NCI-H748 treated with DMSO at 0.1 percent for 48 hours (cell line): ENCODE measurements at regions not wholly inside any gene's neighbourhood (a gene's known extent, or its start where the extent isn't known, plus 50 kb on each side); places are given as distances from the start of the nearest gene placed in this dataset.

Experiments
- DNase-seq: peaks from one replicate; lab custom pipeline; 2025; lab: John Stamatoyannopoulos, UW

DNA sequence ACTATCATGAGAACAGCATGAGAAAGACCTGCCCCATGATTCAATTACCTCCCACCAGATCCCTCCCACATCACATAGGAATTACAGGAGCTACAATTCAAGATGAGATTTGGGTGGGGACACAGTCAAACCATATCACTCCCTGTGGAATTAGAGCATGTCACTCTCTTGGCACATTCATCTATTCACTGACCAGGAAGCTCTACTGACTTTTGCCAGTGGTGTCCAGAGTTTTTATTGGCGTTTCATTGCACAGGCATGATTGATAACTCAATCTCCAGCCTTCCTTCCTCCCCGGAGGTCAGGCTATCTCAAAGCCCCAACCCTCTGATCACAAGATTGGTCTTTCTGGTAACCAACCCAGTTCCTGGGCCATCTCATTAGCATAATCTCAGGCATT, 478.9 kb upstream of the NRP1 start:
- no peak for DNase-seq

DNA sequence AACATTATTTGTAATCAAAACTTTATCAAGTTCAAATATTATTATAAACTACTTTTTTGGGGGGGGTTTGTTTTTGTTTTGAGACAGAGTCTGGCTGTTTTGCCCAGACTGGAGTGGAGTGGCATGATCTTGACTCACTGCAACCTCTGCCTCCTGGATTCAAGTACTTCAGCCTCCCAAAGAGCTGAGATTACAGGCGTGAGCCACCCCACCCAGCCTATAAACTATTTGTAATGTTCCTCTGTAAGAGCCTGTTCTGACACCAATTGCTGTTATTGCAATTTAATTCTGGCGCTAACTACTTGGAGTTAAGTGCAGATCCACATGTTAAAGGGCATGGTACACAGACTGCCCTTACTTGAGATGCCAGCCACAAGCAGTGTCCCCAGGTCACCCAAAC, 478.1 kb upstream of the NRP1 start:
- no peak for DNase-seq

DNA sequence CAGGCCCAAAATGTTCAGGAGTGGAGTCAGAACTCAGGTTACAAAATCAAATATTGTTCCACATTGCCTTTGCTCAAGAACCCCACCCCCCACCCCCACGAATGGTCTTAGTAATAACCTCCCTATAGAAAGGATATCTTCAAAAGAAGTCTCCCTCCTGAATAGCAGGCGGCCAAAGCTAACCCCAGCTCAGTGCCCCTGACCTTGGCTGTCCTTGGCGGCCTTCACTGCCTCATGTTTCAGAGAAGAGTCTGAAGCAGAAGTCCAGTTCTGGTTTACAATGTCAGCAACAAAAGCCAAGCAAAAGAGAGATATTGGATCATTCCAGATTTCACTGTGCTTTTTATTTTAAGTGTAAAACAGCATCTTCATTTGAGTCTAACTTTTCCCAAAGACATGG, 476.5 kb upstream of the NRP1 start:
- no peak for DNase-seq

DNA sequence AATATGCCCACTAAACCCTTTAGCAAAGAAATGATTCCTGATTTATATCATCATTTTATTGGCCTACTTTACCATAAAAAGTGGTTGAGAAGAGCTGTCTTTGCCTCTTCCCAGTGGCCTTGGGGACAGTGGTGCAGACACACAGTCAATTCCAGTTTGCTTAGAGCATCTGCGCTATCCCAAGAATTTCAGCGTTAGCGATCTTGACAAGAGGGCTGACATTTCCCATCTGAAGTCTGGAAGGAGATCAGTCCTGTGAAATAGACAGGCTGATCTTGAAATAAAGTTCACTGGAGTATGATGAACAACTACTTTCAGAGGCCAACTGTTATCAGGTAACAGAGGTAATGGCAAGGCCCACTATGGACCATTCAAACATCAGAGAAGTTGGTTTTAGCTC, 475.3 kb upstream of the NRP1 start:
- DNase-seq = no peak

DNA sequence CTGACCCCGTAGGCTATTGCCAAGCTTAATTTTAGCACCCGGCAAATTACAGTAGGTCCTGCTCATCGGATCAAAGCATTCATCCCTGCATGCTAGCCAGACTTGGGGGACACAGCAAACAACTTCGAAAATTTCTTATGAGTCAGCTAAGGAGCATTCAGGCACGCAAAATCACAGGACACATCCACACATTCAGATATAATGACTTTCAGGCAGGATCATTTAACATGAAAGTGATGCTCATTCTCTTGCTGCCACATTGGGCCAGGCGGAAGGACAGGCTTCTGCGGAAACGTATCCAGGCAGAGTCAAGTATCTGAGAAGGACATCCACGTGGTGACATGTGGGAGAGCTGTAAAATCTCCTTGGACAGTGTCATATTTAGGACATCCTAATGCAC, 474.0 kb upstream of the NRP1 start:
- DNase-seq = no peak

DNA sequence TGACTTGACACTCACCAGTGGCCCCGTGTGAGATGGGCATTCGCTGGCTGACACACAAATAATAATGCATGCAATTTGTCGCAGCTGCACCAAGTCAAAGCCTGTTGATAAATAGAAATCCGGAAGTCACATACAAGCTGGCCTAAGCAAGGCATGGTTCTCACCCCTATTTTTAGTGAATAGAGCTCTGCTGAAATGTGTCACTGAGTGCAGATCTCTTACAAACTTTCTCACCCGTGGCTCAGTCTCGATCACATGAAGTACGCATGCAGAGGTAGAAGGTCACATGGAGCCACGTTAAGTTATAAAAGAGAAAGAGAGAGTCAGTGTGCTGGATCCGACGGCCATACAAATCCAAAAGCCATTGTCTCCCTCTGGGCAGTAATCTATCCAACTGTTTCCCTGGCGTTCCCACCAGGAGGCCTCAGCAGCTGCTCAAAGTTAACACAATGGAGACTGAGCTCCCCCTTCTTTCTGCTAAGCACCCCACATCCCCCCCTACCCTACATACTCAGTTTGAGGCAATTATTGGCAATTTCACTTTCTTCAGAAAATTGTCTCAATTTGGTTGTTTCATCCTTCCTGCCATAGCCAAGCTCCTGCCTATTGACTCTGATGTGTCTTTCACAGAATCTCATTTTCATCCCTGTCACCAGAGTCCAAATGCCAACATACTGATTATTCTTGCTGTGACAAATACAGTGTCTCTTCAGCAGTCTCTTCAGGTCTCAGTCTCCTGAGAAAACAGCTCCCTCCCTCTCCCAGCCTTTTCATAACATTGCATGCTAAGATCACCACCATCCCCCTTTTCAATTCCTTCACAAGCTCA, 473.3 kb upstream of the NRP1 start:
- DNase-seq = no peak

DNA sequence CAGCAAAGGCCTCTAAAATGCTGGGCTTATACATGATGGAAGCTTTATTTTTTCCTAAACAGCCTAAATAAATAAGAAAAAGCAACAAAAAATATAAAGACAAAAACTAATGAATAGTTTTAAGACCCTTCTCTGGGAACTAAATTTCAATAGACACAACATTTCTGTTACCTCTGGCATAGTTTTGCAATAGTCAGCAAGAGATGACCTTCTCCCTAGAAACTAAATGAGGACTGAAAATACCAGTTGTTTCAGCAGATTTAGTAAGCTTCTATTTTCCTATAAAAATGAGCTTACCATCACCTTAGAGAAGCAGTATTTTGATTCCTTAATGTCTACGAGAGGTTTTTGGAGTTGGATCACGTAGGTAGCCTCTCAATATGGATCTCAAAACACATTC, 471.4 kb upstream of the NRP1 start:
- no peak for DNase-seq

DNA sequence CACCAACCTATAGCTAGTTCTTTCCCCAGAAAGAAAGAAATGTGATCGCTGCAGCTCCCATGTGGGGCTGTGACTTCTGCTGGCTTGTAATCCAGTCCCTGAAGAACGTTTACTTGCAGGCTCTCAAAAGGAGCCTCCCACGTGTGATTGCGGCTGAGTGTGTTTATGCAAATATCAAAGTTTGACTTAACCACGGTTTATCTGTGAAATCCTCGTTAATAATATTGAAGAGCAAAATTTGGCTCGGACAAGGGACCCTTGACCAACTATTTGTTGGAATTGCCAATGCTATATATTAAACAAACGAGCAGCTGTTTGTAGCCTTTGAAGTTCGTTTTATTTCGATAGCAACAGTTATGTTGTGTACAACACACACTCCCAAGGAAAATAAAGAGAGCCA, 470.1 kb upstream of the NRP1 start:
- no peak for DNase-seq

DNA sequence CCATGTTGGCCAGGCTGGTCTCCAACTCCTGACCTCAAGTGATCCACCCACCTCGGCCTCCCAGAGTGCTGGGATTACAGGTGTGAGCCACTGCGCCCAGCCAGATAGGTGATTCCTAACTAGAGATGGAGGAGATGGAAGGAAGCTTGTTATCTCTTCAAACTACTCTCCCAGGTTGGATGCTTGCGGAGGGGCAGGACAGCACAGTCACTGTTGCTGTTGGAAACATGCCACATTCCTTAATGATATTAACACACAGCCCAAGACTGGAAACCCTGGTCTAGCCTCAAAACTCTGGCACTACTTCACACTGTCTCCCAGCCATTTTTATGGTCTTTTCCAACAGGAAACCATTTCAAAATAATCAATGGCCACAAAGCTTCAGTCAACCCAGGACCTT, 468.8 kb upstream of the NRP1 start:
- DNase-seq = no peak

DNA sequence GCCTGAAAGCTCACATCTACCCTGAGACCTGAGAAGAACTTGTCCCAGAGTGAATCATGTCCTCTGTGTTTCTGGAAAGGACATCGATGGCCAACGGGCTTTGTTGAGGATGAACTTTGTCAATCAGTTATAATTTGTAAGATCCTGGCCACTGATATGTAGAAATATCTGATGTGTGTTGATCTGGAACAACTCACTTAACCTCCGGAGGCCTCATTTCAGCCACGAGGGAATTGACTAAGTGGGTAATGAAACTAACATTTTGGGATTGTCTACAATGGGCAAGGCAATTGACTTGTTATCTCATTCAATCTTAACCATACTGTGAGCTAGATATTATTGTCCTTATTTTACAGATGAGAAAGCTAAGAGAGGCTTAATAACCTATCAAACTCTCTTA, 468.1 kb upstream of the NRP1 start:
- DNase-seq = no peak

DNA sequence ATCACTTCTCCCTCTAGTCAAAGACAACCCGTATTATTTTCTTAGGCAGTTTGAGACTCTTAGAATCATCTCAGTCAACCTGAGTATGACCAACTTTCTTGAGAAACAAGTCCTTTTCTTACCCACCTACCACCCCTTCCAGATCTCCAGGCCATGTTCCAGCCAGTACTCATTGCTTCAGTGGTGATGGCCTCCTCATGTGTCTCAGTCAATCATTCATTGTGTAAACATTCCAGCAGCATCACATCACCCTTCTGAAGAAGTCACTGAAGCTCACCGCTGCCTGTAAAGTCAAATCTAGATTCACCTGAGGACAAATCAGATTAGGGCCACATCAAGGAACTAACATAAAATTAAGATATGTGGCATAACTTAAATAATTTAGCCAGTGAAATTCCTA, 467.2 kb upstream of the NRP1 start:
- DNase-seq = no peak

DNA sequence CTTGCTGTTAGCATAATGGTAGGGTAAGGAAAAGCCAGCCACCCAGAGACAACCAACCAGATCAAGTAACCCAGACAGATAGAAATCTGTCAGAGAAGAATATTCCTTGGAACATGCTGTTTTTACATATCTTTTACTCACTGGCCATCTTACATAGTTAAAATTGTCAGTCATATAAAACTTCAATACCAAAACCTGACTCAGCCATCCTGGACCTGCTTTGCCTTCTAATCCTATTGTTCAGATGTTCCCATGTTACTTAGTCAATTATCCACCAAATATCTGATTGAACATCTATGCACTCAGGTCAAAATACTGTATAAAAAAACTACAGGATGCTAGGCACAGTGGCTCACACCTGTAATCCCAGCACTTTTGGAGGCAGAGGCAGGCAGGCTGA, 466.5 kb upstream of the NRP1 start:
- DNase-seq = no peak

DNA sequence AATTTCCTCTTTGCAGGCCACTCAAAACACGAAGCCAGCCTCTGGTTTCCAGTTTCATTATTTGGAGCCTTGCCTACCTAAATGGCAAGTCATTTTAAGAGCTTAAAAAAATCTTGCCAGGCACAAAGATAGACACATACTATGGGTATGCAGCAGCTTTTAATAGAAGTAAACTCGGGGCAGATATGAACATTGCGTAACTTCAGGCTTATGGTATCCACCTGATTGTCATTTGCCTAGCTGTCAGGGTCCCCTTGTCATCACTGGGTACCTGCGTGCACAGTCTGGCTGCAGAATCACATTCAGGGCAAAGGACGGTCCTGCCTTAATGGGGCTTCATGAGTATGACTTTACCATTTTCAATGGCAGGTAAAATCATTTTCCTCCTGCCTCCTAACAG, 466.1 kb upstream of the NRP1 start:
- no peak for DNase-seq

DNA sequence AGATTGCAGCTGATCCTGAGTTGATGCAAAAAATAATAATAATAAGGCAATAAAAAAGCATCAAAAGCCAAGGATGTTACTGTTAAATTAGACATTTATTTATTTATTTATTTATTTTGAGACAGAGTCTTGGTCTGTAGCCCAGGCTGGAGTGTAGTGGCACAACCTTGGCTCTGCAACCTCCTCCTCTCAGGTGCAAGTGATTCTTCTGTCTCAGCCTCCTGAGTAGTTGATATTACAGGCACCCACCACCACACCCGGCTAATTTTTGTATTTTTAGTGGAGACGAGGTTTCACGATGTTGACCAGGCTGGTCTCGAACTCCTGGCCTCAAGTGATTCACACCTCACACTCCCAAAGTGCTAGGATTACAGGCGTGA, 465.5 kb upstream of the NRP1 start:
- no peak for DNase-seq

DNA sequence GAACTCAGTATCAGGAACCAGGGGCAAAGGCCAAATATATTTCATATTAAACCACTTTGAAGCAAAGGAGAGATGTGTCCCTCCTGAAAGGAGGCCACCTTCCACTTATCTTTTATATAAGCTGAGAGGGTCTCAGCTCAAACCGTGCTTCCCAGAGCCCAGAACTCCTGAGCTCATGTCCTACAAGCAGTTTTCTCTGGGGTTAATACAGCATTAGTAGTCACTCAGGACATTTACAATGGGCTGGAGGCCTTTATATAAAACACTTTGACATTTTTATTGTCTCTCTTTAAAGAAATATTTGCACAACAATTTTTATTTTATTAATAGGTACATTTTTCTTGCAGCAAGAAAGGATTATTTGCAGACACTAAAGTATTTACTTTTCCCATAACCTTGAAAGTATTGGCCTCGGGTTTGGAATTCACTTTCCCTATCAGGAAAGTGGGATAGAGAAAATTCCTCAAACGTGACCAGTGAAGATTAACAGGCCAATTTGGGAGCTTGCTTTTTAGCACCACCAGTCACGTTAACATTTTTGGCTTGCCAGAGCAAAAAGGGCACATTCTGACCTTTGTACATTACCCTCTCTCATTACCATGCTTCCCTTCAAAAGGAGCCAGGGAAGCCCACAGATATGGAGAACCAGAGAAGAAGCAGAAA, 464.9 kb upstream of the NRP1 start:
- DNase-seq = no peak

DNA sequence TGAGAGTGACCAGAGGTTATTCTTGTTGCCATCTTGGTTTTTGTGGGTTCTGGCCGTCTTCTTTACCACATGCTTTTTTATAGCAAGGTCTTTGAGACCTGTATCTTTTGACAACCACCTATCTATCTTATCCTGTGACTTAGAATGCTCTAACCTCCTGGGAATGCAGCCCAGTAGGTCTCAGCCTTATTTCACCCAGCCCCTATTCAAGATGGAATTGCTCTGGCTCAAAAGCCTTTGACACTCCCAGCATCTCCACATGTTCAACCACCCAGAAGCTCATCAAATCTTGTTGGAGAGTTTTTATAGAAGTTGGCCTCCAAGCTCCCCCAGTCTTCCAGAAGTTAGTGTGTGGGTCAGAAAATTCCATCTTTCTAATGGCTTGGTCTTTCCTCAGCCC, 464.3 kb upstream of the NRP1 start:
- no peak for DNase-seq

DNA sequence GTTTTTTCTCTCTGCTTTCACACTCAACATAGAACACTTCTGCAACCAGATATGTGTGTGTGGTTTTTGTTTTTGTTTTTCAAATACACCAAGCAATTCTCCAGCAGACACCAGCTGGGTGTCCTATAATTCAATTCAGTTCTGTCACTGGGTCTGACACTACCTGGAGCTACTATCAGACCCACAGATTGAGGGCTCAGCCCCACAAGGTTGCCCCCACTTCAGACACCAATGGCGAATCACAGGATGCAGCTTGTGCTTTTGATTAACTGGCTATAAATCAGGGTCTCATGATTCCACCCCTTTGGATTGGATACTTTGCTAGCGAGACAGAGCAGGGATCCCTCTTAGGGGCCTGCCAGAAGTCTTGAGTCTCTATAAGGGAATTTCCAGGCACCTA, 462.2 kb upstream of the NRP1 start:
- no peak for DNase-seq

DNA sequence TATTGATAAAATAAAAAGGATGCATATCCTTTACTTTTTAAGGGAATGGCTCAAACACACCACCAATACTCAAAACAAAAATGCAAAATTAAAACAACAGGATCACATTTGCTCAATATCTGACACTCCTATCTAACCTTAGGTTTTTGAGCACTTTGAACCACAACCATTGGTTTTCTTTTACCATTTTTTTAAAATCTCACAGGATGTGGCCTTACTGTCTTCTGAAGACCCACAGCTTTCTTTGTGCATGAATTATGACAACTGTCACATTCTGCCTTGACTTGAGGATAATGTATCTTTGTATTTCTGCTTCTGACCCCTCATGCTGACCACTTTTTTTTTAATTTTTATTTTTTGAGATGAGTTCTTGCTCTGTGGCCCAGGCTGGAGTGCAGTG, 461.1 kb upstream of the NRP1 start:
- no peak for DNase-seq

DNA sequence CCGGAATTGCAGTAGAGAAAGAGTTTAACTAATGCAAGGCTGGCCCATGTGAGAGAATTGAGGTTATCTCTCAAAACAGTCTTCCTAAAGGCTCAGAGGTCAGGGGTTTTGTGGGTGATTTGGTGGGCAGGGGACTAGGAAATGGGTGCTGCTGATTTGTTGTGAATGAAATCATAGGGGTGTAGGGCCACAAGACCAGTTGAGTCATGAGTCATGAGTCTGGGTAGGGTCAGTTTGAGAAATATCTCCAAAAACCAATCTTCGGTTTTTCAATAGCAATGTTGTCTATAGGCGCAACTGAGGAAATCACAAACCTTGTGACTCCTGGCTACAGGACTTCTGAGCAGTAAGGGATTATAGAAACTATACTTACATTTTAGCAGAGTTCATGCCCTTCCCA, 460.0 kb upstream of the NRP1 start:
- no peak for DNase-seq

DNA sequence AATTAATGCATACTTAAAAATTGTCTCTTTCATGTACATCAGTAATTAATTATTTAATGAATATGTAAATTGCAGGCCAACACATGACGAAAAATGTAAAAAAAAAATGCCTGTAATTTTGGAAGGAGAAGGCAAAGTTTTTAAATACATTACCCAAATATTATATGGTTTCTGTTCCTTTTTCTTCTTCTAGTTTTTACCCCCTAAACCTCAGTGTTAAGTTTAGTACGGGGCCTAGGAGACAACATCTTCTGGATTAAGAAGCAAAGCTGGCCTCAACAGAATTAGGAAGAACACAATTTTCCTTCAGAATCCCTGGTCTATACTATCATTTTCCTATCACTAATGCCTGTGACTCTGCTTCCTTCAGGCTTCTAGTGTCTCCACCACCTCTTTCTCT, 459.3 kb upstream of the NRP1 start:
- DNase-seq = no peak

DNA sequence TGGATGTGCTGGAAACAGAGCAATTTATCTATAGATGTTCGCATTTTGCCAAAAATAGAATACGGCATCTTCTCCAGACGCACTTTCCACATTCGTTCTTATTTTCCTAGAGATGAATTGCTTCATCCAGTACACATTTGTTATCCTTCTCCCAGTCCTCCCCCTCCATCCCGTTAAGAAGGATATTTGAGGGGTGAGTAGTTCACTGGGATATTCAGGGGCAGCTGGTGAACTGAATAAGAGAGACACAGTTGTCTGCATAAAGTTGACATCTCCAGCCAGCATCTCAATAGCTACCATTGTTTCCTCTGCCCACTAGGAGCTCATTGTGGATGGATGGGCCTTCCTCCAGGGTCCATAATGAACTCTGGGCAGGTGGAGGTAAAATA, 456.8 kb upstream of the NRP1 start:
- no peak for DNase-seq

DNA sequence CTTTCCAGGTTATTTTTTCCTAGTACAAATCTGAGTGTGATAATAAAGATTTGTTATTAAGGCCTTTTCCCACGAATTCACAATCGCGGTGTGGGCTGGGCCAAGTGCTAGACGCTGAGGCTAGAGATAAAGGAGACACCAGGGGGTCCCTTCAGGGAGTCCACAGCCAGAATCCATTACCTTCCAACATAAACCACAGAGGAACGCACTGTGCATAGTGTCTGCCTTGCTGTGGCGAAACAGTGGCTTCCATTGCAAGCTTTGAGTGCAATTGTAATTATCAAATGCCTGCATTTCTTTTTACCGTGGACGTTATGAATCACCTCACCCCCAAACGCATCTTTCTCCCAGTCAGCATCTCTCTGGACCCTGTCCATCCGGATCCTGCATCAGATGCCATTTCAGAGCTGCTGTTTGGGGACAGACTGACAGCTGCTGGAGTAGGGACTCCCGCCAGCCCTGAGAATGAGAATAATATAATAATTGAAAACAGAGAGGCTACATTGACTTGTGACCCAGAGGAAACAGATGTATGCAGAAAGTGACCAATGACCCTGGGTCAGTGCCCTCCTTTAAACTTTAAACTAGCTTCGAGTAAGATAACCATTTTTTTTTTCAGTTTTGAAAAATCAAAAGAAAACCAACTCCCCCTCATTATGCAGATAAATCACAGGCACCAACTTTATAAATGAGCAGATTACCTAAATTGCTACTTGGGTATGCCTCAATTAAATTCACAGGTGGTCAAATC, 456.2 kb upstream of the NRP1 start:
- no peak for DNase-seq

DNA sequence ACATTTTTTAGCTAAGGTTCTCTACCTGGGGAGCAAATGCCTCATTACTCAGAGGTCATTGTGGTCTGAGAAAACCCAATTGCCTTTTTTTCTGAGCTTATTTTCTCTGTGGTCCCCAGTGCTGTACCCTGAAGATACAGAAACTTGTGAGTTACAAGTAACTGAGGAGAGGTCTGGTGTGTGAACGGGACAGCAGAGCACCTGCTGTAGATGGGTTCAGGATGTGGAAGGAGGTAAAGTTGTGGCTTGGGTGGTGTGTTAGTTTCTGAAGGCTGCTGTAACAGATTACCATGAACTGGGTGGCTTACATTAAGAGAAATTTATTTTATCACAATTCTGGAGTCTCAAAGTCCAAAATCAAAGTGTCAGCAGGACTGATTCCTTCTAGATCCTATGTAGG, 449.1 kb upstream of the NRP1 start:
- DNase-seq = no peak
